ENCODE measurements at regions not wholly inside any gene's neighbourhood (a gene's known extent, or its start where the extent isn't known, plus 50 kb on each side); places are given as distances from the start of the nearest gene placed in this dataset.
"Not testable (repeated sequence)": the region's sequence is repeated elsewhere in the genome, so short reads cannot be mapped to it uniquely, and the experiment has no call there.

DNA sequence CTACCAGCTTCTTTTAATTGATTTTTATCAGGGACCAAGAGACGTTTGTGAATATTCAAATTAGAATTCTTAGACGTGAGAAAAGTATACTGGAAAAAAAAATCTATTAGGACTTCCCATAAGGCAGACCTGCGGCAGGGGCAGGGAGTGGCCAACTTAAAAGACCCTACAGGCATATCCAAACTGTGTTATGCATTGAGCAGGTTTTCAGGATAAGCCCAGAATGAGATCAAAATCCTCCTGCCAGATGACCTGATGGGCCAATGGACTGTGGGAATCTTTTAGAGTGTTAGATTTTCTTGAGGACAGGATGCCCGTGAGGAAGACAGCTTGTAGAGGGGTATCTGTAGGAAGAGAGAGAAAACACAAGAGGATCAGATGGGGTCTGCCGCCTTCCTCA lies 391.5 kb downstream of the CD83 start:
- no peak for DNase-seq

GRCh38 chr6:14510038-14510437 lies 392.5 kb downstream of the CD83 start:
- no peak for DNase-seq

GRCh38 chr6:14511061-14511586 lies 393.6 kb downstream of the CD83 start:
- DNase-seq: no peak

GRCh38 chr6:14512246-14512645 lies 394.7 kb downstream of the CD83 start:
- DNase-seq: no peak

DNA sequence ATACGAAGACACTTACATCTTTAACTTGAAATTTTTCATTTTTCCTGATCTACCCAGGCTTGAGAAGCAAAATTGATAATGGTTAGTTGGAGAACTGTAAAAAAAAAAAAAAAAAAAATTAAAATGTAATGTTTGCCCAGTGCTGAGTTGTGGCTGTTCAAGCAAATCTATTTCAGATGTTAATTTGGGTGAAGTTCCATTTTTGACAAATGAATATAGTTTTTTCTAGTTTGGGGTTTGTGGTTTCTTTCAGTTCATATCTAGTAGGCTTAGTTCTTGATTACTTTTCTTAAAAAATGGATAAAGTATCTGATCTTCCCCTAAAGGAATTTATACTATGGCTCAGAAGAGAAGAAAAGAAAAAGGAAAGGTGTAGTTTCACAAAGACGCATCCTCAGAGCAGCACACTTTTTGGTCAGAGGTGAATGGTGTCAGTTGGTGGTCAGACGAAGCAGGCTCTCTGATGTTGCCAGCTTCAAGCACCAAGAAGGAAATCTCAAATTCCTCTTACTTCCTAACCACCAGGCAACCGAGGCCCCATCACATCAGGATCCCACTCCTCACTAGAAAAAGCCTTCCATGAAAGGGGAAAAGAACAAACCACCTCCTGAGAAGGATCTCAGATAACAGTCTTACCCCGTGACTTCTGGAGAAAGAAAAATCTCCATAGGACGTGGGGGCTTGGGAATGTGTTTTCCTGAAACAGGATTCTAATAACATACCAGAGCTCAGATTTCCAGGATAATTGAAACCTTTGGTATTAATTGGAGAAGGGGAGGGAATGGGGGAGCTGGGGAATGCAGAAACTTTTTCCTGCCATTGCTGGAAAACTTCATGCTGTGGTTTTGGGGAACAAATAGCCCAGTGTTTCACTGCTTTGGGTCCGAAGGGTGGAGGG lies 396.2 kb downstream of the CD83 start:
- DNase-seq: no peak

GRCh38 chr6:14516956-14517355 lies 399.4 kb downstream of the CD83 start:
- no peak for DNase-seq

DNA sequence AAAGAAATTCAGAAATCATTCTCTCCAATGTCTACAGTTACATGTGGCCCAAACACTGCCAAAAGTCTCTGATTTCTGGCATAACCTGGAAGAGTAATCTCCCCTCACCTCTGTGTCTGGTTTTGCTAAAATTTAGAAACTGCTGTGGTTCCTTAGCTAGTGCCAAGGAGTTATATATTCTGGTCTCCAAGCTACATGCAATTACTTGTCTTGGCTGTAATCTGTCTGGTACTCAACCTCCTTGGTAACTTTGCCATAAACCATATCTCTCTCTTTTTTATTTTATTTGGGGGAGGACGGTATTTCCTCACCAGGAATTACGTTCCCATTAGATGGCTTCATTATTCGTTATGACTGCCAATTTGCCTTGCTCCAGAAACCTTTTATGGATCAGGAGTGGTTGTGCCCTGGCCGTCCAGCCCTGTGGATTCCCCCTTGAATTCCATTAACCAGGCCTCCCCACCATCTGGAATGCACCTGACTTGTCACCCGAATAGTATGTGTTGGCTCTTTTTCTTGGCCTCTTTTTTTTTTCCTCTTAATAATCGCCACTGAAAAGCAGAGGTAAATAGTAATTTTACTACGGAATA lies 400.0 kb downstream of the CD83 start:
- DNase-seq: no peak

DNA sequence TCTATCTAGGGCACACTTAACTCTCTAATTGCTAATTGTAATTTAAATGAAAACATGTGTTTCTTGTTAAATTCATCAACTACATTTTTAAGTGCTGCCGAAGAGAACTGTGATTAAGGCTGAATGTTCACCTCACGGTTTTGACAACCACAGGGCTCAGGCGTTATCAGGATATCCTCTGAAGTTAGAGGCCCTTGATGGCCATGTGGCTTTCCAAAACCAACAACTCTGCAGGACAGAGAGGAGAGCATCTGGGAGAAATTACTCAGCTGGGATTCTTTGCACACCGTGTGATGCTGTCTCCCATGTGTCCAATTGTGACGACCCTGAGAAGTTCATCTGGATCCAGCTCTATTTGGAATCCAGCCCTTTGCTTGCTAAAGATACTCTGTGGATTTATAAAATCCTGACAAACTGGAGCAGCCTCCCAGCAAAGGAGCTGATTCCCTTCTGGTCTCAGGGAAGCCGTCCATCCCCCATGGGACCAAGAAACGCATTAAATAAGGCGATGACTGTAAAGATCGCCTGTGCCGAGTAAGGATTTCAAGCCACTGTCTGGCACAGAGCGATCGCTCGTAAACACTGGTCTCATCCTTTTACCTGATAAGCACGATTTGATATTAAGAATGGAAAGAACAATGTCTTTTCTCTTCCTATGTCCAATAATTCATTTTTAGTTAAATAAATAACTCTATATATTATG lies 401.1 kb downstream of the CD83 start:
- DNase-seq: no peak

DNA sequence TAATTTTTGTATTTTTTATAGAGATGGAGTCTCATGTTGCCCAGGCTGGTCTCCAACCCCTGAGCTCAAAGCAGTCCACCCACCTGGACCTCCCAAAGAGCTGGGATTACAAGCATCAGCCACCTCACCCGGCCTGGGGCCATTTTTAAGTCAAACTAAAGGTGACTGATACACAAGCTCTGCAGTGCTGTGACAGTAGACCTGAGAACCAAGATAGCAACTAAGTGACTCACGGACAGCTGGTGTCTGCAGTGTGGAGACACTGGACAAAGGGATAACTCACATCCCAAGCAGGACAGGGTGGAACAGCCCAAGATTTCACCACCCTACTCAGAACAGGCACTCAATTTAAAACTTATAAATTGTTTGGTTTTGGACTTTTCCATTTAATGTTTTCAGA lies 402.5 kb downstream of the CD83 start:
- no peak for DNase-seq

GRCh38 chr6:14520536-14520935 lies 403.0 kb downstream of the CD83 start:
- no peak for DNase-seq

DNA sequence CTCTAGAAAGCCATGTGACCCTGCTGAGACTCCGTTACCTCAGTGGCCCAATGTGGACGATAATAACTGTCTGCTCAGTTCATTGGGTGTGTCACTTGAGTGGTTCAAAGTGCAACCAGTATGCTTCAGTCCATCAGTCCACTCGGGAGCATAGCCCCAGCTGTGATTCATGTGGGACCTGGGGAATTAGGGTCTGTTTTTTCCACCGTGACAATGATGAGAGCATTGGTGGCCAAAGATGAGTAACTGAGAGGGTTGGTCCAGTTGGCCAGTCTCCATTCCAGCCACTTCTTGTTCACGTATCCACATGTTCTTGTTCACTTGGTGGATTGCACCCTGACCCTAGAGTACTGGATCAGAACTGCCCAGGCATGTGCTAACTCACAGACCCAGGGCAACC lies 403.6 kb downstream of the CD83 start:
- DNase-seq: no peak

DNA sequence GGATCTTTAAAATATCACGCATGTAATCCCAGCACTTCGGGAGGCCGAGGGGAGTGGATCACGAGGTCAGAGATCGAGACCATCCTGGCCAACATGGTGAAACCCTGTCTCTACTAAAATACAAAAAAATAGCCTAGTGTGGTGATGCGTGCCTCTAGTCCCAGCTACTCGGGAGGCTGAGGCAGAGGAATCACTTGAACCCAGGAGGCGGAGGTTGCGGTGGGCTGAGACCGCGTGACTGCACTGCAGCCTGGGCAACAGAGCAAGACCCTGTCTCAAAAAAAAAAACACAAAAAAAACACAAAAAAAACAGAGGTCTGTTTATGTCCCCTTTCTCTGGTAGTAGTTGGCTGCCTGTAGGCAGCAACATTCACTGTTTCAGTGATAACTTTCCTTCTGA lies 404.3 kb downstream of the CD83 start:
- not testable (repeated sequence) for DNase-seq

GRCh38 chr6:14524319-14524718 lies 406.7 kb downstream of the CD83 start:
- no peak for DNase-seq

DNA sequence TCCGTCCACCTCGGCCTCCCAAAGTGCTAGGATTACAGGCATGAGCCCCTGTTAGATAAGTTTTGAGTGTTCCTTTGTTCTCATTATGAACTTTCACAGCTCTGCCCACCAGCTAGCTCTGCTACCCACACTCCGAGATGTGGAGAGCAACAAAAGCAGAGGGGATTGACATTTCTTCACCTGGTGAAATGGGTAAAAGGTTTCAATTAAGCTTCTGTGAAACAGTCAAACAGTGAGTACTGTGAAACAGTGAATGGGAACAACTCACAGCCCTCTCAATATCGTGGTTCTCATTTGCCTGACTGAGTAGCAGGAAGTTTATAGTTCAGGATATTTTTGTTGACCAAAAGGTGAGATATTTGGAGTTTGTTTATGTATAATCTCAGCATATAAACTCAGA lies 412.8 kb downstream of the CD83 start:
- DNase-seq: no peak

DNA sequence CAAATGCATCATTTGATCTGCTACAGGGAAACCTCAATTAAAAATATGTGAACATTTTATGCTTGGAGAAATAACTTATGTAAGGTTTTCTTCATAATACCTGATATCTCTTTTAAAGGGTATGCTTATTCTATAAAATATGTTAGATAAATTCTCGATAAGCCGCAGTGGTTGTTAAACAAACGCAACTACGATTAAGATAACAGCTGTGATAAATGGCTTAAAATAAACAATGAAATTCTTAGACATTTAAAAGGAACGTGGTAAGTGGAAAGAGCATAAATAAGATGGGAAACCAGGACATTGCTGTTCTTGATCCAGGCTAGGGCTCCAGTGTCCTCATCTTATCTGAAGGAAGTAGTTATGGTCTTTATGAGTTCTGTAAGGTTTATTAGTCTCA lies 415.9 kb downstream of the CD83 start:
- DNase-seq: no peak

DNA sequence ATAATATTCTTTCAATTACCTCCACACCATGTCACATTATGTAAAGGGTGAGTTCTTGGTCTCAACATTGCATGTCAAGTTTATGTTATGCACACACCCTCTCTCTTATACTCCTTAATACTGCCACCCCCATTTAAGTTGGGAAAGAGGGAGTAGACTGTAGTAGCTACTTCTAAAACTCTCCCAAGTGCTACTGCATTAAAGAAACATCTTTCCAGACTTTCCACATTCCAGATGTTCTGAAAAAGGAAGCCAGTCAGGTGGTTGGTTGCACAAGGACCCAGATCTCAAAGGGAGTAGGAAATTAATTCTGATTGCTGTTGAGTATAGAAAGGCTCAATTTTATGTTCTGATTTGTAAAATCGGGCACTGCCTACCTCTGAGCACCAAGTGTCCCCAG lies 419.5 kb downstream of the CD83 start:
- DNase-seq: no peak

GRCh38 chr6:14540276-14540675 lies 422.7 kb downstream of the CD83 start:
- no peak for DNase-seq

GRCh38 chr6:14540810-14541540 lies 423.4 kb downstream of the CD83 start:
- DNase-seq: no peak

GRCh38 chr6:14542670-14543366 lies 425.2 kb downstream of the CD83 start:
- DNase-seq: no peak

DNA sequence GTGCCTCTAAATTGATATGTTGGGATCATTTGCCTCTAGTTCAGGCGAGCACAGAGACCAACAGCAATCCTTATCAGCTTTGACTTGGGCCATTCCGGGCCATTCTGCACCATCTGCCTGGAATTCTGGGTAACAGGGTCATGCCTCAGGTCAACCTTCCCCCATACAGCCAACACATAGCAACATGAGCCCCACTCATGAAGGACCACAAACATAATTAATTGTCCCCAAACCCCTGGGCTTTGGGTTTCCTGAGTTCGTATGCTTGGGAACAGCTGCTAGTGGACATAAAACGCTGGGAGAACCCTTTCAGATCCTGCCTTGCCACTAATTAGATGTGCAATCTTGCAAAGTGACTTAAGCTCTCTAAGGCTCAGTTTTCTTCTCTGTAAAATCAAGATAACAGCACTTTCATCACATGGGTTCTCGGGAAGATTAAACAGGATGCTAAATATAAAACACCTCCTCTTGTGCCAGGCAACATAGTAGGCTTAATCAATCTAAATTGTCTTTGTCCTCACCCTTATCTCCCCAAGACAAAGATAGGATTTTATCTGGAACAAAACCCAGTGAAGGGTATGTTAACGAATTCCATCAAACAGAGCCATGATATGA lies 426.5 kb downstream of the CD83 start:
- DNase-seq: no peak

- DNase-seq: no peak
These were observed 427.1 kb downstream of the CD83 start for GRCh38 chr6:14544666-14545065.

DNA sequence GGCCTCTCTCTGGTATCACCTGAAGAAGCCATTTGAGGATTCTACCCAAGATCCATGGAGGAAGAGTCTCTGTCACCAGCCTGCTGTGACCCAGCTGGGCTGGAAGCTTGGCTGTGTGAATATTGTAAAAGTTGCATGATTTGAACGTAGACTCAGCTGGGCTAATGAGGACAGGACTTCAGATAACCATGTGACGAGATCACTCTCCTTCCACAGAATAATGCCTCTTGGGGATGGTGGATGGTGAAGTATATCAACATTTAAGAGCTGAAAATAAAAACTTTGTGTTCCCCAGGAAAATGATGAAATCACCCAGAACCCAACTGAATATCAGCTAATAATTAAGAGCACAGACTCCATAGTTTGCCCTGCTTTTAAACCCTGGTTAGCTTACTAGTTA lies 427.9 kb downstream of the CD83 start:
- no peak for DNase-seq
